H9 (cell line): ENCODE measurements at regions not wholly inside any gene's neighbourhood (a gene's known extent, or its start where the extent isn't known, plus 50 kb on each side); places are given as distances from the start of the nearest gene placed in this dataset.

ENCODE experiments used
- DNase-seq: peaks from one replicate; pipeline ENCODE4 v3.0.0-alpha.2; 2017
- H2AFZ ChIP-seq: one replicate; pipeline ENCODE4 v1.6.1; 2013; ENCODE audit warnings: mild to moderate bottlenecking, low read length, control low read depth, moderate library complexity
- H2AK5ac ChIP-seq: 2 replicates; pipeline ENCODE4 v1.6.1; 2013; ENCODE audit warnings: low read length, control low read depth, mixed read lengths; ENCODE audit not compliant: insufficient read length
- H2BK120ac ChIP-seq: one replicate; pipeline ENCODE4 v1.6.1; 2013; ENCODE audit warnings: low read depth, mild to moderate bottlenecking, low read length, control low read depth, inconsistent platforms; ENCODE audit not compliant: poor library complexity, severe bottlenecking
- H2BK12ac ChIP-seq: 2 replicates; pipeline ENCODE4 v1.6.1; 2013; ENCODE audit warnings: low read length, control low read depth, mixed read lengths, low read depth; ENCODE audit not compliant: insufficient read length
- H2BK15ac ChIP-seq: 2 replicates; pipeline ENCODE4 v1.6.1; 2013; ENCODE audit warnings: low read depth, low read length, control low read depth
- H2BK20ac ChIP-seq: one replicate; pipeline ENCODE4 v1.6.1; 2013; ENCODE audit warnings: low read depth, mild to moderate bottlenecking, low read length, control low read depth, inconsistent platforms; ENCODE audit not compliant: poor library complexity, severe bottlenecking
- H2BK5ac ChIP-seq: 2 replicates; pipeline ENCODE4 v1.6.1; 2013; ENCODE audit warnings: low read length, control low read depth, mixed read lengths; ENCODE audit not compliant: insufficient read length
- H3K14ac ChIP-seq: 2 replicates; pipeline ENCODE4 v1.6.1; 2013; ENCODE audit warnings: low read length, control low read depth; ENCODE audit not compliant: insufficient read depth
- H3K18ac ChIP-seq: 2 replicates; pipeline ENCODE4 v1.6.1; 2013; ENCODE audit warnings: low read depth, mild to moderate bottlenecking, mixed read lengths, low read length, control low read depth; ENCODE audit not compliant: insufficient read length
- H3K23ac ChIP-seq: 2 replicates; pipeline ENCODE4 v1.6.1; 2013; ENCODE audit warnings: low read length, control low read depth, mixed read lengths, low read depth; ENCODE audit not compliant: insufficient read length
- H3K23me2 ChIP-seq: 2 replicates; pipeline ENCODE4 v1.6.1; 2013; ENCODE audit warnings: low read depth, mild to moderate bottlenecking, mixed read lengths, low read length, control low read depth; ENCODE audit not compliant: insufficient read length, poor library complexity, severe bottlenecking
- H3K27ac ChIP-seq: 2 replicates; pipeline ENCODE4 v1.5.1; 2013; ENCODE audit warnings: low read length, control low read depth, mixed read lengths, low read depth; ENCODE audit not compliant: insufficient read length
- H3K27me3 ChIP-seq: 2 replicates; pipeline ENCODE4 v1.6.1; 2013; ENCODE audit warnings: low read length, control low read depth, inconsistent platforms; ENCODE audit not compliant: insufficient read depth
- H3K4ac ChIP-seq: 2 replicates; pipeline ENCODE4 v1.6.1; 2013; ENCODE audit warnings: low read depth, mild to moderate bottlenecking, control low read depth, inconsistent platforms, low read length, moderate library complexity
- H3K4me1 ChIP-seq: 2 replicates; pipeline ENCODE4 v1.6.1; 2013; ENCODE audit warnings: low read length, control low read depth, inconsistent platforms; ENCODE audit not compliant: insufficient read depth
- H3K4me2 ChIP-seq: 2 replicates; pipeline ENCODE4 v1.6.1; 2013; ENCODE audit warnings: low read length, control low read depth, mixed read lengths; ENCODE audit not compliant: insufficient read length, insufficient read depth
- H3K56ac ChIP-seq: 2 replicates; pipeline ENCODE4 v1.6.1; 2013; ENCODE audit warnings: low read depth, mild to moderate bottlenecking, mixed read lengths, low read length, control low read depth; ENCODE audit not compliant: insufficient read length
- H3K79me1 ChIP-seq: 2 replicates; pipeline ENCODE4 v1.6.1; 2013; ENCODE audit warnings: low read depth, mild to moderate bottlenecking, moderate library complexity, low read length, control low read depth, inconsistent platforms; ENCODE audit not compliant: insufficient read depth, poor library complexity, severe bottlenecking
- H3K79me2 ChIP-seq: 2 replicates; pipeline ENCODE4 v1.6.1; 2013; ENCODE audit warnings: low read length, control low read depth, inconsistent platforms; ENCODE audit not compliant: insufficient read depth
- H3K9ac ChIP-seq: 2 replicates; pipeline ENCODE4 v1.6.1; 2013; ENCODE audit warnings: low read length, control low read depth, mixed read lengths; ENCODE audit not compliant: insufficient read length; ENCODE audit errors: extremely low read depth
- H3K9me3 ChIP-seq: one replicate; pipeline ENCODE4 v1.6.1; 2013; ENCODE audit warnings: low read depth, low read length, inconsistent platforms; ENCODE audit not compliant: control insufficient read depth
- H3T11ph ChIP-seq: one replicate; pipeline ENCODE4 v1.6.1; 2013; ENCODE audit warnings: mild to moderate bottlenecking, low read length, control low read depth, inconsistent platforms
- H4K20me1 ChIP-seq: one replicate; pipeline ENCODE4 v1.6.1; 2013; ENCODE audit not compliant: control insufficient read depth, insufficient read length, insufficient read depth
- H4K5ac ChIP-seq: 2 replicates; pipeline ENCODE4 v1.6.1; 2013; ENCODE audit warnings: low read depth, mild to moderate bottlenecking, mixed read lengths, low read length, control low read depth; ENCODE audit not compliant: insufficient read length
- H4K8ac ChIP-seq: replicated peaks from 2 replicates; pipeline ENCODE4 v1.6.1; 2013; ENCODE audit warnings: low read length, control low read depth, mixed read lengths, low read depth; ENCODE audit not compliant: insufficient read length
- H4K91ac ChIP-seq: 2 replicates; pipeline ENCODE4 v1.6.1; 2013; ENCODE audit warnings: low read depth, mild to moderate bottlenecking, moderate library complexity, mixed read lengths, low read length, control low read depth; ENCODE audit not compliant: insufficient read length
- H3K27ac Mint-ChIP-seq, 3 experiments: 2 replicates in 2 of 3; 3 replicates in 1 of 3; pipeline ENCODE4 v1.8.0; 2020 to 2021; ENCODE audit warnings: mixed read lengths in 3 of 3, mild to moderate bottlenecking in 1 of 3, moderate library complexity in 1 of 3
- H3K27me3 Mint-ChIP-seq: 2 replicates; pipeline ENCODE4 v1.8.0; 2021; ENCODE audit warnings: low read depth, mild to moderate bottlenecking, moderate library complexity, mixed read lengths
- H3K36me3 Mint-ChIP-seq, 3 experiments: 2 replicates in 2 of 3; 3 replicates in 1 of 3; pipeline ENCODE4 v1.8.0; 2020 to 2021; ENCODE audit warnings: low read depth in 3 of 3, mixed read lengths in 3 of 3; ENCODE audit not compliant: insufficient read depth in 1 of 3
- H3K4me1 Mint-ChIP-seq, 2 experiments: 2 replicates each; pipeline ENCODE4 v1.8.0; 2020; ENCODE audit warnings: mixed read lengths in 2 of 2
- H3K4me3 Mint-ChIP-seq, 2 experiments: 2 replicates in 1 of 2; 3 replicates in 1 of 2; pipeline ENCODE4 v1.8.0; 2020 to 2021; ENCODE audit warnings: mild to moderate bottlenecking in 2 of 2, mixed read lengths in 2 of 2, moderate library complexity in 1 of 2
- H3K9me3 Mint-ChIP-seq, 2 experiments: 2 replicates in 1 of 2; 3 replicates in 1 of 2; pipeline ENCODE4 v1.8.0; 2020; ENCODE audit warnings: mild to moderate bottlenecking in 2 of 2, mixed read lengths in 2 of 2, moderate library complexity in 1 of 2
- CTCF ChIP-seq: fragments of 200-600 bp; sonication (generic); conservative IDR thresholded peaks from 3 replicates; pipeline ENCODE4 v1.8.0; 2021; ENCODE audit warnings: antibody characterized with exemption, mild to moderate bottlenecking
- WGBS: extraction: QIAGEN DNeasy Blood & Tissue Kit; methylation state at CpG from one replicate; pipeline ENCODE4 v1.1.7; 2013; ENCODE audit warnings: missing lambda C conversion rate, low lambda C conversion rate, mixed read lengths; ENCODE audit not compliant: insufficient read length; ENCODE audit errors: extremely low coverage; 5-methylcytosine and 5-hydroxymethylcytosine counted together

DNA sequence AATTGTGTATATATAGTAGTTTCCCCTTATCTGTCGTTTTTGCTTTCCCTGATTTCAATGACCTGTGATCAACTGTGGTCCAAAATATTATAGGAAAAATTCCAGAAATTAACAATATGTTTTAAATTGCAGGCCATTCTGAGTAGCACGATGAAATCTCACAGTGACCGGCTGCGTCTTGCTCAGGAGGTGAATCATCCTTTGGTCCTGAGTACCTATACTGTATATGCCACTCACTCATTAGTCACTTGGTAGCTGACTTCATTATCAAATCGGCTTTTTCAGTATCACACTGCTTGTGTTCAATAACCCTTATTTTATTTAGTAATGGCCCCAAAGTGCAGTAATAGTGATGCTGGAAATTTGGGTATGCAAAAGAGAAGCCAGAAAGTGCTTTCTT, 728.3 kb upstream of the EYS start:
- no peak overlapping the region for H2BK20ac ChIP-seq
- no peak overlapping the region for H3K14ac ChIP-seq
- Mint-ChIP-seq H3K36me3 (no peaks in the 10 kb centered on the region), H3K4me1 (no peaks in the 10 kb centered on the region), H3K27me3 (no peaks in the 10 kb centered on the region), H3K9me3 (no peaks in the 10 kb centered on the region), H3K4me3 (no peak overlapping the region), H3K27ac (no peak overlapping the region)
- H3K27me3 ChIP-seq = no peaks in the 10 kb centered on the region
- no peak overlapping the region for H2BK15ac ChIP-seq
- H3K4me2 ChIP-seq = no peak overlapping the region
- no CpG with 5 or more reads among the region's 5 CpGs for WGBS
- H3T11ph ChIP-seq = no peak overlapping the region
- no peak overlapping the region for H2AK5ac ChIP-seq
- no peak overlapping the region for H4K8ac ChIP-seq
- no peak overlapping the region for H2BK12ac ChIP-seq
- H3K23ac ChIP-seq = no peak overlapping the region
- H4K5ac ChIP-seq = no peak overlapping the region
- H2BK120ac ChIP-seq = no peak overlapping the region
- no peak overlapping the region for H3K56ac ChIP-seq
- H3K23me2 ChIP-seq = no peaks in the 10 kb centered on the region
- H4K20me1 ChIP-seq = no peaks in the 10 kb centered on the region
- H3K9ac ChIP-seq = no peak overlapping the region
- H3K4me1 ChIP-seq = no peaks in the 10 kb centered on the region
- H3K4ac ChIP-seq = no peak overlapping the region
- H2BK5ac ChIP-seq = no peak overlapping the region
- H2AFZ ChIP-seq = no peak overlapping the region
- H3K27ac ChIP-seq = no peak overlapping the region
- no peaks in the 10 kb centered on the region for H3K9me3 ChIP-seq
- TF ChIP-seq CTCF = no peak
- no peak overlapping the region for H3K18ac ChIP-seq
- no peaks in the 10 kb centered on the region for H3K79me2 ChIP-seq
- H3K79me1 ChIP-seq = no peaks in the 10 kb centered on the region
- no peak for DNase-seq
- H4K91ac ChIP-seq = no peak overlapping the region
